ENCODE measurements at regions not wholly inside any gene's neighbourhood (a gene's known extent, or its start where the extent isn't known, plus 50 kb on each side); places are given as distances from the start of the nearest gene placed in this dataset.

- Histone ChIP-seq H3K36me3 (no peaks in the 10 kb centered on the region), H3K27me3 (replicated peaks; ENCODE audit: insufficient read depth) (no peaks in the 10 kb centered on the region), H3K4me3 (no peak overlapping the region), H3K4me1 (replicated peaks) (no peaks in the 10 kb centered on the region), H3K27ac (no peak overlapping the region), H3K9me3 (no peaks in the 10 kb centered on the region)
- TF ChIP-seq POLR2A (IDR thresholded peaks at IDR 0.05) (no peak), POLR2AphosphoS5 (IDR thresholded peaks at IDR 0.05) (no peak), CTCF (IDR thresholded peaks at IDR 0.05) (no peak)
- no peak for DNase-seq (ENCODE audit: low spot score)
- intact Hi-C loops (cut with DNase I), result no loop called here
- WGBS, result 81% methylated on average over 11 of the region's 11 CpGs
These were observed 394.9 kb downstream of the MED10 start for GRCh38 chr5:5983261-5983980.

- DNase-seq (ENCODE audit: low spot score), result no peak
- H3K4me3 ChIP-seq, result no peak overlapping the region
- H3K9me3 ChIP-seq, result no peaks in the 10 kb centered on the region
- no peak overlapping the region for H3K27ac ChIP-seq
- H3K36me3 ChIP-seq, result no peaks in the 10 kb centered on the region
- TF ChIP-seq POLR2A (IDR thresholded peaks at IDR 0.05) (no peak), CTCF (IDR thresholded peaks at IDR 0.05) (no peak), POLR2AphosphoS5 (IDR thresholded peaks at IDR 0.05) (no peak)
- H3K4me1 ChIP-seq (replicated peaks), result no peaks in the 10 kb centered on the region
- WGBS, result 66% methylated on average over 2 of the region's 2 CpGs
- intact Hi-C loops (cut with DNase I), result no loop called here
- H3K27me3 ChIP-seq (replicated peaks; ENCODE audit: insufficient read depth), result no peaks in the 10 kb centered on the region
These were observed 396.8 kb downstream of the MED10 start for GRCh38 chr5:5981562-5981961.

GRCh38 chr5:5980538-5980895 lies 397.8 kb downstream of the MED10 start:
- WGBS, result 60% methylated on average over 4 of the region's 4 CpGs
- intact Hi-C loops (cut with DNase I), result no loop called here
- no peak overlapping the region for H3K27ac ChIP-seq
- H3K4me1 ChIP-seq (replicated peaks), result no peaks in the 10 kb centered on the region
- no peak for DNase-seq (ENCODE audit: low spot score)
- no peak for TF ChIP-seq CTCF (IDR thresholded peaks at IDR 0.05)
- TF ChIP-seq POLR2A (IDR thresholded peaks at IDR 0.05), result no peak
- H3K27me3 ChIP-seq (replicated peaks; ENCODE audit: insufficient read depth), result no peaks in the 10 kb centered on the region
- no peaks in the 10 kb centered on the region for H3K9me3 ChIP-seq
- no peaks in the 10 kb centered on the region for H3K36me3 ChIP-seq
- H3K4me3 ChIP-seq, result no peak overlapping the region

- no peak for DNase-seq (ENCODE audit: low spot score)
- peak overlapping the region in 1 of 2 donors; percentile 30 for H3K27ac ChIP-seq
- TF ChIP-seq POLR2A (IDR thresholded peaks at IDR 0.05), result no peak
- TF ChIP-seq POLR2AphosphoS5 (IDR thresholded peaks at IDR 0.05), result no peak
- no peak for TF ChIP-seq CTCF (IDR thresholded peaks at IDR 0.05)
- no peak overlapping the region for H3K4me3 ChIP-seq
- H3K27me3 ChIP-seq (replicated peaks; ENCODE audit: insufficient read depth), result no peaks in the 10 kb centered on the region
- WGBS, result 22% methylated on average over 6 of the region's 6 CpGs
- H3K4me1 ChIP-seq (replicated peaks), result no peaks in the 10 kb centered on the region
- no peaks in the 10 kb centered on the region for H3K9me3 ChIP-seq
- intact Hi-C loops (cut with DNase I), result no loop called here
- H3K36me3 ChIP-seq, result no peaks in the 10 kb centered on the region
These were observed 398.4 kb downstream of the MED10 start for GRCh38 chr5:5979761-5980537.

- TF ChIP-seq POLR2AphosphoS5 (IDR thresholded peaks at IDR 0.05) (no peak), POLR2A (IDR thresholded peaks at IDR 0.05) (no peak), CTCF (IDR thresholded peaks at IDR 0.05) (no peak)
- intact Hi-C loops (cut with DNase I), result no loop called here
- peak overlapping the region in 1 of 2 donors; percentile 43 for H3K27ac ChIP-seq
- H3K36me3 ChIP-seq, result no peaks in the 10 kb centered on the region
- no peaks in the 10 kb centered on the region for H3K9me3 ChIP-seq
- no peak overlapping the region for H3K4me3 ChIP-seq
- no peak for DNase-seq (ENCODE audit: low spot score)
- H3K4me1 ChIP-seq (replicated peaks), result no peaks in the 10 kb centered on the region
- 29% methylated on average over 3 of the region's 3 CpGs for WGBS
- H3K27me3 ChIP-seq (replicated peaks; ENCODE audit: insufficient read depth), result no peaks in the 10 kb centered on the region
These were observed 399.0 kb downstream of the MED10 start for GRCh38 chr5:5979377-5979760.
